GM12891 (cell line): ENCODE measurements at regions not wholly inside any gene's neighbourhood (a gene's known extent, or its start where the extent isn't known, plus 50 kb on each side); places are given as distances from the start of the nearest gene placed in this dataset.

ENCODE experiments used
- DNase-seq: peaks from one replicate; pipeline ENCODE4 v3.0.0; 2011; ENCODE audit warnings: low spot score; ENCODE audit not compliant: insufficient read length
- FAIRE-seq: peaks from 2 replicates; lab custom pipeline; 2011; peaks lifted over from hg19 to GRCh38; lab: Jason Lieb, UNC
- PAX5 ChIP-seq: IDR thresholded peaks from 2 replicates; pipeline ENCODE4 v1.6.1; 2011; ENCODE audit warnings: low read length, moderate library complexity, mild to moderate bottlenecking; ENCODE audit not compliant: insufficient read depth, severe bottlenecking
- POLR2A ChIP-seq: IDR thresholded peaks from 2 replicates; pipeline ENCODE4 v1.6.1; 2011; ENCODE audit warnings: low read depth, low read length, control low read depth
- POLR2AphosphoS5 ChIP-seq: IDR thresholded peaks from 2 replicates; pipeline ENCODE4 v1.6.1; 2011; ENCODE audit warnings: low read depth, low read length, control low read depth
- POU2F2 ChIP-seq: IDR thresholded peaks from 2 replicates; pipeline ENCODE4 v1.6.1; 2011; ENCODE audit warnings: low read depth, mild to moderate bottlenecking, control low read depth, low read length, moderate library complexity
- SPI1 ChIP-seq: IDR thresholded peaks from 2 replicates; pipeline ENCODE4 v1.6.1; 2011; ENCODE audit warnings: low read depth, low read length, control low read depth
- TAF1 ChIP-seq: IDR thresholded peaks from 2 replicates; pipeline ENCODE4 v1.6.1; 2011; ENCODE audit warnings: low read depth, low read length, control low read depth

DNA sequence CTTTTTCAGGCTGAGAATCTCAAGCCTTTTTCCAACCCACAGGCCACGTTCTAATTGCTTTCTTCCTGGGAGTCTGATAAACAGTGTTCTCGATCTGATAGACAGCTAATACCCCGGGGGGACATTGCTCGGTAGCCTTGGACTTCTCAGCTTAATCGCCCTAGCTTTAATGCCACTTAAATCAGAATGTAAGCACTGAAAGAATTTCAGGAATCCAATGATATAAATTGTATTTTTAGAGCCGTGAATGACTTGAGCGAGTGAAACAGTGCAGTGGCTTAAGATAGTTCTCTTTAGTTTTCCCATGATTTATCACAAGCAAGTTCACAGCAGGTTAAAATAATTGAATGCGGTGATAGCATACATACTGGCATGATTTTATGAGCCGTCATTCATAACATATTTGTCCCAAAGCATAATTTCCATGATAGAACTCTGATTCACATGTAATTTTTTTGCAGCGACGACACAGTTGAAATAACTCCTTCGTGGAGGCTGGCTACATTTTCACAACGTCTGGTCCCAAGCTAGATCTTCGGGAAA lies 116.1 kb upstream of the MYOCD start:
- TF ChIP-seq SPI1 (no peak), POU2F2 (no peak), PAX5 (no peak), POLR2A (no peak), POLR2AphosphoS5 (no peak), TAF1 (no peak)
- DNase-seq (no peak), FAIRE-seq (no peak)

DNA sequence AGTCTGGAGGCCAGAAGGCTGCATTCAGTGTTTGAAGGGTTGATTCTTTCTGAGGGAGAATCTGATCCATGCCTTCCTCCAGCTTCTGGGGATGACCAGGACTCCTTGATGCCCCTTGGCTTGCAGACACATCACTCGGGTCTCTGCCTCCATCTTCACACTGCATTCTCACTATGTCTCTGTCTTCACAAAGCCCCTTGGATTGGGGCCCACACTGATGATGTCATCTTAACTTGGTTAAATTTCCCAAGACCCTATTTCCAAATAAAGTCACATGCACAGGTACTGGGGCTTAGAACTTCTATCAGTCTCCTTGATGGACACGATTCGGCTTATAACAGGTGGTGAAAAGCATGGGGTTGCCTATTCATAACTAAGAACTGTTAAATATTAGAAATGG lies 112.1 kb upstream of the MYOCD start:
- no peak for TF ChIP-seq TAF1
- TF ChIP-seq POU2F2, result no peak
- no peak for TF ChIP-seq POLR2AphosphoS5
- no peak for TF ChIP-seq SPI1
- TF ChIP-seq POLR2A, result no peak
- no peak for TF ChIP-seq PAX5
- DNase-seq (no peak), FAIRE-seq (no peak)

DNA sequence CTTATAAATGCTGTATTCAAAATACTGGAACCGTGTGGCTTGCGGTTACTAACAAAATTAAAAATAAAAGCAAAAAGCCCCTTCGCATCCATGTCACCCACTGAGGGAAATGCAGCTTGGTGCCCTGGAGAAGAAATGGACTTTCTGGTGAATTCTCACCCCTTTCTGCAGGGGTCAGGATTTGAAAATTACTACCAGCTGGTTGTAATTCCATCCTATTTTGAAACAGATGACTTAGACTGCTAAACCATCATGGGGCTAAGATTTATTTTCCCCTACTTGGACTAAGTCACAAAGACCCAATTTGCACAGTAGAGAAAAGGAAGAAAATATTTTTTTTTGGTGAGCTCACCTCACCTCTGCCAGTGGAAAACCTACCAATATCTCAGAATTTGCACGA lies 111.4 kb upstream of the MYOCD start:
- no peak for DNase-seq
- no peak for FAIRE-seq
- TF ChIP-seq POU2F2 (no peak), POLR2A (no peak), POLR2AphosphoS5 (no peak), SPI1 (no peak), PAX5 (no peak), TAF1 (no peak)

DNA sequence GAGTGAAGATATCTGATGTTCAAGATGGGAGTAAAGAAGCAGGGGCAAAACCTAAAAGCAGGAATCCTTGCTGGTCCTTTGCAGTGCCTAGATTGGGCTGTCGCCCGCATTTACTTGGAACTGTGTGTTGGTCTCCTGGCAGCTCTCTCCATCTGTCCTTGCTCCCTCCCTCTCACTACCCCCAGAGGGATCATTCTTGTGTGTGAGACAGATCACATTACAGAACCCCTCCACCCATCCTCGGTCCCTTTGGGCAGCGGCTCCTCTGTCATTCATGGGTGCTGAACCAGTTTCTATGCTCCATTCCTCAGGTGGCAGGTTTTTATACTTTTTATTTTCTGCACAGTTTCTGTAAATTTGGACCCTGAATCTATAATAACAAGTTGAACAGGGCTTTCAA lies 99.4 kb upstream of the MYOCD start:
- DNase-seq (no peak), FAIRE-seq (no peak)
- no peak for TF ChIP-seq POLR2AphosphoS5
- TF ChIP-seq POLR2A, result no peak
- TF ChIP-seq SPI1, result no peak
- TF ChIP-seq TAF1, result no peak
- TF ChIP-seq POU2F2, result no peak
- no peak for TF ChIP-seq PAX5

DNA sequence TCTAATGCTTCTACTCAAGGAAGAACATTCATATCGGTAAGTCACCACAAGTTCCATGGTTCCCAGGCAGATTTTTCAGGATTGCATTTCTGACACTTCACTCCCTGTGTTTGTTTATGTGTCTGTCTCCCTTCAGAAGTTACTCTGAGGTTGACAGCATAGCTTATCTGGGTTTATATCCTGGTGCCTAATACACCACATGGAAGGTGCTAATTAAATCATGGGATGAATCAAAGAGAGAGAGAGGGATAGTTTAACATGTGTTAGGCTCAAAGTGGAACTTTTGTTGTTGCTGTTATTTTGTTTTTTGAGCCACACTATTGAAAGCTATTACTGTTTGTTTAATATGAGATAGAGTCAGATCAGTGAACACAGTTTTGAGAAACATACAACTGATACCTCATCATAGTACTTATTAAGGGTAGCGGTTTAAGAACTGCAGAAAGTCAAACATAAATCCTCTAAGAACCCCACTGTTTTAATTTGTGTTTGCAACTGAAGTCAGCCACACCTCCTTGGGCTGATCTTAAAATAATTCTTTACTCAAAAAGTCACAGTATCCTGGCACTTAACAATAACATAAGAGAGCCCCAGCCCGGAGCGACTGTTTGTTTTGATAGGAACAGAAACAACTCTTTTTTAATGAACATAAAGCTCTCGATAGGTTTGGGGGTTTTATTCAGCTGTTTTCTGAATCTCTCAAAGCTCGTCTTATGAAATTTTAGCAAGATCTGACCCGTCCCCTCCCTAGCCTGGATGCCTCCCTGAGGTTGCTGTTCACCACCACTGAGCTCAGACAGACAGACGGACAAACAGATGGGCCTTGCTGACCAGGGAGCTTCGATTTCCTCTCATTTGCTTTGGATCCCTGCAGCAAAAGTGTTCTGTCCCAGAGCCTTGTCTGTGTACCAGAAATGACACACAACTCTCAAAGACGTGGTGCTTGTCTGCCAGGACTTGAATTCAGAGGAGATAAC lies 98.3 kb upstream of the MYOCD start:
- TF ChIP-seq TAF1 (no peak), POLR2A (no peak), PAX5 (no peak), SPI1 (no peak), POLR2AphosphoS5 (no peak), POU2F2 (no peak)
- DNase-seq (no peak), FAIRE-seq (no peak)

DNA sequence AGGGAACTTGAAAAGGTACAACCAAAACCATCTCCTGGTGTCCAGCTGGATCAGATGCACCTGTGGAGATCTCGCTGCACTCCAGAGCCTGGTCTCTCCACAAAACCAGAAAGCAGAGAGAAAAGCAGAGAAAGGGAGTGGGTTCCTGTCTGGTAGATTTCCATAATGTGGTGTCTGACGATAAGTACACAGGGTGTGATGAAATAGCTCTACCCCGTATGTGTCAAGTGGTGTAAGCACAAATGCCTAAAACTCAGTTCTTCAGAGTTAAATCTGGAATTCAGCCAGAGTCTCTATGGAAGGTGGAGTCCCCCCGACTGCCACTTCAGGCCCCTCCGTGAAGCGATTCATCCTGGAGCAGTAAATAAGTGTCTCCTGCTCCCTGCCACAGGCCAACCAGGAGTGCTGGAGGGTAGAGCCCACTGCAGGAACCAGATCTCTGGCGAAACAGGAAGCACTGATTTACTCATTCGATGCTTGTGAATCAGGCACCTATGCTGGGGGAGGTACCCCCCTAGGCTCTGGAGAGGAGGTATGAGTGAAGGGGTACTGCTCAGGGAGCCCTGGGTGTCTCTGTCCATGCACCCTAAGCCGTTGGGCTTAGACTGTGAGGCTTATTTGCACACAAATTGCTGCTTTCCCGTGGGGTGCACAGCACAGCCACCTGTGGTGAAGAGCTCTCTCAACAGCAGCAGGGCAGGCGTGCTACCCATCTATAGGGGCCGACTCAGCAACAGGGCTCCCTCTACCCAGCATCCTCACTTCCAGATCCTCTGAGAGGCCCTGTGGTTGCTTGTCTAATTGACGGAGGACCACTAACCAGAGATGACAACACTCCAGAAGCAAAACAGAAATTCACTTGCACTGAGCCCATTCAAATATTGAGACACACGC lies 97.1 kb upstream of the MYOCD start:
- DNase-seq (no peak), FAIRE-seq (no peak)
- TF ChIP-seq POLR2A, result no peak
- TF ChIP-seq POU2F2, result no peak
- TF ChIP-seq POLR2AphosphoS5, result no peak
- TF ChIP-seq PAX5, result no peak
- no peak for TF ChIP-seq SPI1
- TF ChIP-seq TAF1, result no peak

DNA sequence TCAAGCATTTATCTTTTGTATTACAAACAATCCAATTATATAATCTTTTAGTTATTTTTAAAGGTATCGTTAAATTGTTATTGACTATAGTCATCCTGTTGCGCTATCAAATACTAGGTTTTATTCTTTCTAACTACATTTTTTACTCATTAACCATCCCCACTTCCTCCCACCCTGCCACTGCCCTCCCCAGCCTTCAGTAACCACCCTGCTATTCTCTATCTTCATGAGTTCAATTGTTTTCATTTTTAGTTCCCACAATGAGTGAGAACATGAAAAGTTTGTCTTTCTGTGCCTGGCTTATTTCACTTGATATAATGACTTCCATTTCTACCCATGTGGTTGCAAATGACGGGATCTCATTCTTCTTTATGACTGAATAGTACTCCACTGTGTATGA lies 94.1 kb upstream of the MYOCD start:
- FAIRE-seq (no peak), DNase-seq (no peak)
- no peak for TF ChIP-seq SPI1
- no peak for TF ChIP-seq POLR2AphosphoS5

DNA sequence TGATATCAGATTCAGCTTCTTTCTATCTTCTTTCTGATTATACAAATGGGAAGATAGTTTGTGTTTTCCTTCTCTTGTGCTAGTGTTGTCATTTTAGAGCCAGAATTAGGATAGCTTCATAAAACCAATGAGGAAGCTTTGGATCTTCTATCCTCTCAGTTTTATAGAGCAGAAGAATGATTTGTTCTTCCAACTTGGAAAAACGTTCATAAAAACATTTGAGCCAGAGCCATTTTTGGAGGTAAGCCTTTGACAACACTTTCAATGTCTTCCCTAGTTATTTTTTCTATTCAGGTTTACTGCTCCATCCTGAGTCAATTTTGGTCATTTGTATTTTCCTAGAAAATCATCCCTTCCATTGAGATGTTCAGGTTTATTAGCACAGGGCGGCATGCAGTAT lies 91.2 kb upstream of the MYOCD start:
- no peak for FAIRE-seq
- DNase-seq, result no peak
- TF ChIP-seq PAX5 (no peak), POU2F2 (no peak), SPI1 (no peak), POLR2AphosphoS5 (no peak), TAF1 (no peak), POLR2A (no peak)

DNA sequence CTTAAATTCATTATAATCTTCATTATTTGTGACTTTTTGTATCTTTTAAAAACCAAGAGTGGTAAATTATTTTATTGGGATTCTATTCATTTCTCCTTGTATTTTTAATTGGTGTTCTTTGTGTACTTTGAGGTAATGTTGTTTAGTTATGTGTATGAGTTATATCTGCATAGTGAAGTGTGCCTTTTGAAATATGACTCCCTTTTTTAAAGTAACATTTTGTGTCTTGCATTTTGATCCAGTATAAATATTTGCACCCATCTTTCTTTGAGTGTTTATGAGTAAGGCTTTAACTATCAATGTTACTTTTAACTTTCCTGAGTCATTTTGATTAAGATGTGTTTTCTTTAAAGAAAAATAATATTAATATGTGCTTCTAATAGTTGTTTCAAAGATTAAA lies 90.0 kb upstream of the MYOCD start:
- DNase-seq (no peak), FAIRE-seq (no peak)
- no peak for TF ChIP-seq POLR2AphosphoS5
